ENCODE measurements at regions not wholly inside any gene's neighbourhood (a gene's known extent, or its start where the extent isn't known, plus 50 kb on each side); places are given as distances from the start of the nearest gene placed in this dataset.

- TF ChIP-seq CTCF (IDR thresholded peaks at IDR 0.05; ENCODE audit: low read depth, low read length) = no peak
- TF ChIP-seq MAX (IDR thresholded peaks at IDR 0.05; ENCODE audit: low read depth, low read length) = no peak
- no peak for TF ChIP-seq POLR2A (IDR thresholded peaks at IDR 0.05; ENCODE audit: extremely low read depth, insufficient read length)
Measured at GRCh38 chr10:121054874-121055273, 203.7 kb downstream of the WDR11 start.
